OCI-LY1 (cell line): ENCODE measurements at regions not wholly inside any gene's neighbourhood (a gene's known extent, or its start where the extent isn't known, plus 50 kb on each side); places are given as distances from the start of the nearest gene placed in this dataset.

Experiments used
- H2AFZ ChIP-seq: fragments of 200-600 bp; sonication (generic), shearing (Covaris generic); 2 replicates; pipeline ENCODE4 v1.6.0; 2014; ENCODE audit warnings: antibody characterized with exemption, mild to moderate bottlenecking, low read length
- H3F3A ChIP-seq: fragments of 200-600 bp; sonication (generic), shearing (Covaris generic); 2 replicates; pipeline ENCODE4 v1.6.0; 2014; ENCODE audit warnings: mild to moderate bottlenecking, antibody characterized with exemption, low read length, moderate library complexity; ENCODE audit not compliant: insufficient read depth
- H3K27ac ChIP-seq: fragments of 200-600 bp; sonication (generic); 2 replicates; pipeline ENCODE4 v1.5.1; 2014; ENCODE audit warnings: low read length, mixed run types, mild to moderate bottlenecking, low read depth; ENCODE audit not compliant: poor library complexity, severe bottlenecking
- H3K27me3 ChIP-seq: fragments of 200-600 bp; sonication (generic); 2 replicates; pipeline ENCODE4 v1.6.0; 2014; ENCODE audit warnings: antibody characterized with exemption, mild to moderate bottlenecking, low read length, moderate library complexity; ENCODE audit not compliant: insufficient read depth
- H3K36me3 ChIP-seq: fragments of 200-600 bp; sonication (generic); 2 replicates; pipeline ENCODE4 v1.6.1; 2014; ENCODE audit warnings: mild to moderate bottlenecking, antibody characterized with exemption, low read length, moderate library complexity, mixed read lengths; ENCODE audit not compliant: insufficient read depth
- H3K4me1 ChIP-seq: fragments of 200-600 bp; sonication (generic); 2 replicates; pipeline ENCODE4 v1.5.1; 2014; ENCODE audit warnings: mild to moderate bottlenecking, low read length, moderate library complexity; ENCODE audit not compliant: insufficient read depth, severe bottlenecking
- H3K4me2 ChIP-seq: fragments of 200-600 bp; sonication (generic), shearing (Covaris generic); 2 replicates; pipeline ENCODE4 v1.6.1; 2014; ENCODE audit warnings: low read length
- H3K4me3 ChIP-seq: fragments of 200-600 bp; sonication (generic); 2 replicates; pipeline ENCODE4 v1.5.1; 2014; ENCODE audit warnings: low read length, low read depth, mild to moderate bottlenecking, mixed read lengths; ENCODE audit not compliant: poor library complexity, severe bottlenecking
- H3K79me2 ChIP-seq: fragments of 200-600 bp; shearing (Covaris generic); 2 replicates; pipeline ENCODE4 v1.6.1; 2016; ENCODE audit warnings: mixed run types, low read length, mixed read lengths; ENCODE audit not compliant: insufficient read depth
- H3K9ac ChIP-seq: fragments of 200-600 bp; sonication (generic), shearing (Covaris generic); 2 replicates; pipeline ENCODE4 v1.6.1; 2014; ENCODE audit warnings: mild to moderate bottlenecking, low read length, mixed read lengths
- H3K9me2 ChIP-seq: fragments of 200-600 bp; sonication (generic), shearing (Covaris generic); 2 replicates; pipeline ENCODE4 v1.6.1; 2014; ENCODE audit warnings: low read depth, mild to moderate bottlenecking, low read length, mixed read lengths
- H3K9me3 ChIP-seq: fragments of 200-600 bp; shearing (Covaris generic); 2 replicates; pipeline ENCODE4 v1.6.1; 2014; ENCODE audit warnings: low read length, mixed read lengths
- H4K20me1 ChIP-seq: fragments of 200-600 bp; sonication (generic), shearing (Covaris generic); 2 replicates; pipeline ENCODE4 v1.6.0; 2016; ENCODE audit warnings: mild to moderate bottlenecking, low read length; ENCODE audit not compliant: insufficient read depth
- CTCF ChIP-seq: fragments of 200-600 bp; sonication (generic), shearing (Covaris generic); IDR thresholded peaks from 2 replicates; pipeline ENCODE4 v1.5.1; 2017; ENCODE audit warnings: mild to moderate bottlenecking, antibody characterized with exemption, low read length, moderate library complexity, mixed read lengths
- EZH2 ChIP-seq: fragments of 200-600 bp; sonication (generic), shearing (Covaris generic); IDR thresholded peaks from 2 replicates; pipeline ENCODE4 v1.8.0; 2017; ENCODE audit warnings: borderline replicate concordance, mixed run types, mild to moderate bottlenecking, antibody characterized with exemption, low read length, moderate library complexity, mixed read lengths

- H3K27ac ChIP-seq: no peak overlapping the region
- no peak overlapping the region for H3K4me3 ChIP-seq
- TF ChIP-seq CTCF (no peak), EZH2 (no peak)
- no peaks in the 10 kb centered on the region for H3K36me3 ChIP-seq
- H3F3A ChIP-seq: no peaks in the 10 kb centered on the region
- H3K9me2 ChIP-seq: no peaks in the 10 kb centered on the region
- no peak overlapping the region for H3K4me2 ChIP-seq
- H3K9me3 ChIP-seq: no peaks in the 10 kb centered on the region
- H3K9ac ChIP-seq: no peak overlapping the region
- no peak overlapping the region for H2AFZ ChIP-seq
- no peaks in the 10 kb centered on the region for H3K79me2 ChIP-seq
- no peaks in the 10 kb centered on the region for H3K4me1 ChIP-seq
- H3K27me3 ChIP-seq: no peaks in the 10 kb centered on the region
- no peaks in the 10 kb centered on the region for H4K20me1 ChIP-seq
These were observed 60.2 kb upstream of the MTNR1B start for GRCh38 chr11:92909214-92909613.

GRCh38 chr11:92911478-92911877 is 58.0 kb upstream of the MTNR1B start:
- no peak overlapping the region for H3K9ac ChIP-seq
- no peaks in the 10 kb centered on the region for H3K9me2 ChIP-seq
- H3K4me3 ChIP-seq: no peak overlapping the region
- no peaks in the 10 kb centered on the region for H3F3A ChIP-seq
- no peaks in the 10 kb centered on the region for H4K20me1 ChIP-seq
- H3K4me1 ChIP-seq: no peaks in the 10 kb centered on the region
- TF ChIP-seq CTCF (no peak), EZH2 (no peak)
- no peaks in the 10 kb centered on the region for H3K9me3 ChIP-seq
- no peak overlapping the region for H2AFZ ChIP-seq
- H3K27me3 ChIP-seq: no peaks in the 10 kb centered on the region
- no peaks in the 10 kb centered on the region for H3K36me3 ChIP-seq
- no peaks in the 10 kb centered on the region for H3K79me2 ChIP-seq
- no peak overlapping the region for H3K4me2 ChIP-seq
- H3K27ac ChIP-seq: no peak overlapping the region

GRCh38 chr11:92915551-92915950 is 53.9 kb upstream of the MTNR1B start:
- no peaks in the 10 kb centered on the region for H3K36me3 ChIP-seq
- TF ChIP-seq CTCF (no peak), EZH2 (no peak)
- H3K4me3 ChIP-seq: no peak overlapping the region
- no peaks in the 10 kb centered on the region for H3F3A ChIP-seq
- H3K9me2 ChIP-seq: no peaks in the 10 kb centered on the region
- no peaks in the 10 kb centered on the region for H3K79me2 ChIP-seq
- H3K9ac ChIP-seq: no peak overlapping the region
- H2AFZ ChIP-seq: no peak overlapping the region
- H4K20me1 ChIP-seq: no peaks in the 10 kb centered on the region
- no peaks in the 10 kb centered on the region for H3K4me1 ChIP-seq
- no peak overlapping the region for H3K4me2 ChIP-seq
- H3K27ac ChIP-seq: no peak overlapping the region
- no peaks in the 10 kb centered on the region for H3K9me3 ChIP-seq
- no peaks in the 10 kb centered on the region for H3K27me3 ChIP-seq
